ENCODE measurements at regions not wholly inside any gene's neighbourhood (a gene's known extent, or its start where the extent isn't known, plus 50 kb on each side); places are given as distances from the start of the nearest gene placed in this dataset.

- no peak for TF ChIP-seq CTCF (conservative IDR thresholded peaks at IDR 0.05; ENCODE audit: low read length)
- TF ChIP-seq EZH2phosphoT487 (IDR thresholded peaks at IDR 0.05; ENCODE audit: borderline replicate concordance), result no peak
Measured at GRCh38 chr3:106642161-106642560, 735.1 kb upstream of the CCDC54 start.
